ENCODE measurements at regions not wholly inside any gene's neighbourhood (a gene's known extent, or its start where the extent isn't known, plus 50 kb on each side); places are given as distances from the start of the nearest gene placed in this dataset.

DNA sequence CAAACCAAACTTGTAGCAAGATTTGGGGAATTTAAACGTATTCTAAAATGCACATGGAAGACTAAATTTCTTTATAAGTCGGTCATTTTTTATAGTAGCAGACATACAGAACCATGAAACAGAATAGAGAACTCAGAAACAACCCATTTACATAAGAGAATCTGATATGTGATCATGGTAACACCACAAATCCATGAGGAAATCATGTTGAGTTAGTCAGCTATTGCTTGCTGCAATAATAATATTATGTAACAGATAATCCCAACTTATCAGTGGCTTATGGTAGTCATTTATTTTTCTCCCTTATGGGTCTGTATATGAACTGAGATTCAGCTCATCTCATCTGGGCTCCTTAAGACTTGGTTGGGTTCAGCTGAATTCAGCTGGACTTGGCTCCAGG lies 103.4 kb upstream of the SERTAD2 start:
- TF ChIP-seq POLR2A (IDR thresholded peaks at IDR 0.05), result no peak
- TF ChIP-seq POLR2AphosphoS5 (IDR thresholded peaks at IDR 0.05), result no peak
- TF ChIP-seq, protein P1, sequence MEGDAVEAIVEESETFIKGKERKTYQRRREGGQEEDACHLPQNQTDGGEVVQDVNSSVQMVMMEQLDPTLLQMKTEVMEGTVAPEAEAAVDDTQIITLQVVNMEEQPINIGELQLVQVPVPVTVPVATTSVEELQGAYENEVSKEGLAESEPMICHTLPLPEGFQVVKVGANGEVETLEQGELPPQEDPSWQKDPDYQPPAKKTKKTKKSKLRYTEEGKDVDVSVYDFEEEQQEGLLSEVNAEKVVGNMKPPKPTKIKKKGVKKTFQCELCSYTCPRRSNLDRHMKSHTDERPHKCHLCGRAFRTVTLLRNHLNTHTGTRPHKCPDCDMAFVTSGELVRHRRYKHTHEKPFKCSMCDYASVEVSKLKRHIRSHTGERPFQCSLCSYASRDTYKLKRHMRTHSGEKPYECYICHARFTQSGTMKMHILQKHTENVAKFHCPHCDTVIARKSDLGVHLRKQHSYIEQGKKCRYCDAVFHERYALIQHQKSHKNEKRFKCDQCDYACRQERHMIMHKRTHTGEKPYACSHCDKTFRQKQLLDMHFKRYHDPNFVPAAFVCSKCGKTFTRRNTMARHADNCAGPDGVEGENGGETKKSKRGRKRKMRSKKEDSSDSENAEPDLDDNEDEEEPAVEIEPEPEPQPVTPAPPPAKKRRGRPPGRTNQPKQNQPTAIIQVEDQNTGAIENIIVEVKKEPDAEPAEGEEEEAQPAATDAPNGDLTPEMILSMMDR (IDR thresholded peaks at IDR 0.05), result no peak
- no peak for TF ChIP-seq EP300 (IDR thresholded peaks at IDR 0.05)
